HepG2 (cell line): ENCODE measurements at regions not wholly inside any gene's neighbourhood (a gene's known extent, or its start where the extent isn't known, plus 50 kb on each side); places are given as distances from the start of the nearest gene placed in this dataset.
"Not testable (repeated sequence)": the region's sequence is repeated elsewhere in the genome, so short reads cannot be mapped to it uniquely, and the experiment has no call there.

ENCODE experiments used
- ATAC-seq: fragments of 200-7000 bp; cut with Tn5 transposase; 3 replicates; pipeline ENCODE4 v1.9.1; 2020; ENCODE audit warnings: mild to moderate bottlenecking, moderate library complexity
- BruUV-seq: library from RNA; stranded (reverse); fragments of 400-500 nt; replicated peaks from 2 replicates; lab custom pipeline; 2021; lab: Mats Ljungman, UMichigan
- CTCF ChIA-PET: fragments of 300-600 bp; formaldehyde crosslinking; extraction: SDS; loops from one replicate; lab custom pipeline; 2021; ENCODE audit warnings: low total read pairs, inconsistent platforms, low intra/inter-chr PET ratio; lab: Yijun Ruan, JAX
- POLR2A ChIA-PET: fragments of 350-600 bp; sonication (Branson Sonifier 250); formaldehyde crosslinking; loops from one replicate; lab custom pipeline; 2020; ENCODE audit warnings: antibody characterized with exemption, inconsistent platforms; lab: Yijun Ruan, JAX
- DNase-seq: peaks from one replicate; pipeline ENCODE4 v3.0.0-alpha.2; 2015; ENCODE audit warnings: low spot score
- FAIRE-seq: peaks from 3 replicates; lab custom pipeline; 2011; peaks lifted over from hg19 to GRCh38; lab: Jason Lieb, UNC
- H2AFZ ChIP-seq: one replicate; pipeline ENCODE4 v1.6.1; 2011; ENCODE audit warnings: low read length, inconsistent platforms
- H3K27ac ChIP-seq: fragments of 300-600 bp; 3 replicates; pipeline ENCODE4 v1.8.0; 2011; ENCODE audit warnings: mixed run types, mild to moderate bottlenecking, mixed read lengths, low read length, inconsistent platforms; ENCODE audit not compliant: insufficient read depth; ENCODE audit errors: extremely low read length
- H3K27me3 ChIP-seq, 2 experiments: fragments of 200-600 bp in 1 of 2; 2 replicates in 1 of 2; 3 replicates in 1 of 2; pipeline versions ENCODE4 v1.6.0 to v1.8.0; 2011; ENCODE audit warnings: low read length in 2 of 2, mild to moderate bottlenecking in 2 of 2, moderate library complexity in 2 of 2, inconsistent platforms in 1 of 2; ENCODE audit not compliant: insufficient read depth in 2 of 2, control insufficient read depth in 1 of 2
- H3K36me3 ChIP-seq, 2 experiments: fragments of 200-600 bp in 1 of 2; replicated peaks in 1 of 2; 2 replicates in 1 of 2; 3 replicates in 1 of 2; pipeline versions ENCODE4 v1.5.1 to v1.8.0; 2011; ENCODE audit warnings: low read length in 2 of 2, inconsistent platforms in 1 of 2; ENCODE audit not compliant: insufficient read depth in 2 of 2, control insufficient read depth in 1 of 2
- H3K4me1 ChIP-seq: 2 replicates; pipeline ENCODE4 v1.5.1; 2012; ENCODE audit warnings: low read length, inconsistent platforms; ENCODE audit not compliant: insufficient read depth
- H3K4me2 ChIP-seq: 2 replicates; pipeline ENCODE4 v1.6.0; 2011; ENCODE audit warnings: low read depth, low read length, inconsistent platforms
- H3K4me3 ChIP-seq, 3 experiments: fragments of 200-600 bp in 1 of 3; sonication (generic), shearing (Covaris generic) in 1 of 3; replicated peaks in 1 of 3; 2 replicates each; pipeline ENCODE4 v1.5.1; 2011 to 2016; ENCODE audit warnings: low read length in 3 of 3, inconsistent platforms in 2 of 3, low read depth in 2 of 3, mild to moderate bottlenecking in 2 of 3, control low read depth in 1 of 3, mixed read lengths in 1 of 3; ENCODE audit not compliant: insufficient read depth in 1 of 3
- H3K79me2 ChIP-seq: one replicate; pipeline ENCODE4 v1.6.1; 2011; ENCODE audit warnings: low read length, inconsistent platforms; ENCODE audit not compliant: insufficient read depth
- H3K9ac ChIP-seq: 2 replicates; pipeline ENCODE4 v1.6.0; 2011; ENCODE audit warnings: mild to moderate bottlenecking, low read depth, low read length, inconsistent platforms; ENCODE audit not compliant: insufficient read depth
- H3K9me3 ChIP-seq: 2 replicates; pipeline ENCODE4 v1.5.1; 2012; ENCODE audit warnings: mild to moderate bottlenecking, low read length
- H4K20me1 ChIP-seq: 2 replicates; pipeline ENCODE4 v1.6.0; 2011; ENCODE audit warnings: inconsistent platforms, mild to moderate bottlenecking, low read length, moderate library complexity; ENCODE audit not compliant: insufficient read depth
- CENPX ChIP-seq: sonication (generic); formaldehyde crosslinking; IDR thresholded peaks from 2 replicates; pipeline ENCODE4 v1.9.0; 2021; ENCODE audit warnings: mild to moderate bottlenecking, missing genetic modification reagents, moderate library complexity
- NFKB2 ChIP-seq: sonication (generic); formaldehyde crosslinking; IDR thresholded peaks from 2 replicates; pipeline ENCODE4 v1.4.0; 2020; ENCODE audit warnings: missing genetic modification reagents, borderline replicate concordance
- PRMT3 ChIP-seq: sonication (generic); formaldehyde crosslinking; IDR thresholded peaks from 2 replicates; pipeline ENCODE4 v1.8.1; 2022; ENCODE audit warnings: low read depth, mild to moderate bottlenecking, moderate library complexity, missing genetic modification reagents, borderline replicate concordance
- SNRNP70 ChIP-seq: fragments of 200-400 bp; formaldehyde crosslinking; IDR thresholded peaks from 2 replicates; pipeline ENCODE4 v1.6.1; 2017; ENCODE audit warnings: mild to moderate bottlenecking, low read depth, low read length, moderate library complexity
- SRSF4 ChIP-seq: fragments of 200-400 bp; formaldehyde crosslinking; IDR thresholded peaks from one replicate; pipeline ENCODE4 v1.6.1; 2018; ENCODE audit warnings: mild to moderate bottlenecking, low read depth, low read length, moderate library complexity; ENCODE audit not compliant: poor library complexity, severe bottlenecking
- TRIM22 ChIP-seq: fragments of 450-650 bp; IDR thresholded peaks from 2 replicates; pipeline ENCODE4 v1.6.1; 2017
- ZBTB7A ChIP-seq: sonication (generic); formaldehyde crosslinking; IDR thresholded peaks from 2 replicates; pipeline ENCODE4 v1.8.0; 2022; ENCODE audit warnings: mild to moderate bottlenecking, missing genetic modification reagents
- ZHX2 ChIP-seq, 2 experiments: sonication (generic) in 1 of 2; formaldehyde crosslinking in 1 of 2; IDR thresholded peaks; 2 replicates each; pipeline versions ENCODE4 v1.6.1 to v1.9.0; 2014 to 2022; ENCODE audit warnings: antibody characterized with exemption in 1 of 2, borderline replicate concordance in 1 of 2, inconsistent platforms in 1 of 2, low read depth in 1 of 2, missing genetic modification reagents in 1 of 2
- ZNF256 ChIP-seq: sonication (generic); formaldehyde crosslinking; conservative IDR thresholded peaks from 2 replicates; pipeline ENCODE4 v1.4.0; 2020; ENCODE audit warnings: missing genetic modification reagents
- ZSCAN25 ChIP-seq: sonication (generic); formaldehyde crosslinking; IDR thresholded peaks from 2 replicates; pipeline ENCODE4 v1.8.0; 2022; ENCODE audit warnings: mild to moderate bottlenecking, missing genetic modification reagents
- WGBS: methylation state at CpG from one replicate; pipeline ENCODE4 v1.1.6; 2017; ENCODE audit warnings: low lambda C conversion rate; 5-methylcytosine and 5-hydroxymethylcytosine counted together
- in situ Hi-C: cut with HindIII; loops from 2 replicates; pipeline ENCODE4 v1.10.0; 2017; ENCODE audit warnings: low pct_unique_long_range_greater_than_20kb; ENCODE audit not compliant: extremely low pct_ligation_motif_present
- intact Hi-C: fragments of 100-400 bp; cut with micrococcal nuclease; formaldehyde crosslinking; loops from one replicate; pipeline ENCODE4 v1.10.0; 2022; ENCODE audit not compliant: unreplicated experiment

DNA sequence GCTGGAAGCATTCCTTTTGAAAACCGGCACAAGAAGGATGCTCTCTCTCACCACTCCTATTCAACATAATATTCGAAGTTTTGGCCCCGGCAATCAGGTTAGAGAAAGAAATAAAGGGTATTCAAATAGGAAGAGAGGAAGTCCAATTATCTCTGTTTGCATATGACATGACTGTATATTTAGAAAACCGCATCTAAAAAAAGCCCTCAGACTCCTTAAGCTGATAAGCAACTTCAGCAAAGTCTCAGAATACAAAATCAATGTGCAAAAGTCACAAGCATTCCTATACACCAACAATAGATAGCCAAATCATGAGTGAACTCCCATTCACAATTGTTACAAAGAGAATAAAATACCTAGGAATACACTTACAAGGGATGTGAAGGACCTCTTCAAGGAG lies 93.1 kb upstream of the ADAMTS9 start:
- intact Hi-C loops, POLR2A ChIA-PET, in situ Hi-C loops: not testable (repeated sequence)

GRCh38 chr3:64773137-64773536 lies 85.3 kb upstream of the ADAMTS9 start:
- Histone ChIP-seq H4K20me1 (no peaks in the 10 kb centered on the region), H3K27me3 (no peaks in the 10 kb centered on the region), H3K36me3 (no peaks in the 10 kb centered on the region), H3K4me1 (no peaks in the 10 kb centered on the region), H3K9me3 (no peaks in the 10 kb centered on the region), H3K4me3 (no peak overlapping the region), H3K79me2 (no peaks in the 10 kb centered on the region), H3K27ac (no peak overlapping the region), H3K4me2 (no peak overlapping the region), H2AFZ (no peak overlapping the region), H3K9ac (no peak overlapping the region)
- no peak for TF ChIP-seq ZHX2 (IDR thresholded peaks at IDR 0.05; ENCODE audit: low read depth)
- TF ChIP-seq ZHX2 (CRISPR knock-in tag; IDR thresholded peaks at IDR 0.05; ENCODE audit: borderline replicate concordance): no peak
- no peak for TF ChIP-seq NFKB2 (CRISPR knock-in tag)
- TF ChIP-seq SNRNP70: no peak
- TF ChIP-seq PRMT3 (CRISPR knock-in tag): no peak
- TF ChIP-seq TRIM22: no peak
- TF ChIP-seq ZSCAN25: no peak
- no peak for TF ChIP-seq ZNF256 (CRISPR knock-in tag)
- TF ChIP-seq CENPX (CRISPR knock-in tag): no peak
- no peak for TF ChIP-seq SRSF4
- no peak for TF ChIP-seq ZBTB7A (CRISPR knock-in tag)
- ATAC-seq (no peak), DNase-seq (no peak), FAIRE-seq (no peak)
- intact Hi-C loops: no loop called here
- in situ Hi-C loops: no loop called here
- POLR2A ChIA-PET: no interaction called here
- CTCF ChIA-PET: no interaction called here
- no TSS peak for BruUV-seq
- WGBS: 0% methylated on average over 5 of the region's 5 CpGs

More for the DNA sequence above, 93.1 kb upstream of the ADAMTS9 start:
- H3K36me3 ChIP-seq, H3K27me3 ChIP-seq, H4K20me1 ChIP-seq, H3K79me2 ChIP-seq, CTCF ChIA-PET, ATAC-seq, H3K27ac ChIP-seq, H3K9me3 ChIP-seq, FAIRE-seq, H3K4me2 ChIP-seq, H3K9ac ChIP-seq, H3K4me3 ChIP-seq, H2AFZ ChIP-seq, DNase-seq, BruUV-seq, H3K4me1 ChIP-seq: not testable (repeated sequence)
- 8% methylated on average over 4 of the region's 4 CpGs for WGBS
